ENCODE measurements at regions not wholly inside any gene's neighbourhood (a gene's known extent, or its start where the extent isn't known, plus 50 kb on each side); places are given as distances from the start of the nearest gene placed in this dataset.

DNA sequence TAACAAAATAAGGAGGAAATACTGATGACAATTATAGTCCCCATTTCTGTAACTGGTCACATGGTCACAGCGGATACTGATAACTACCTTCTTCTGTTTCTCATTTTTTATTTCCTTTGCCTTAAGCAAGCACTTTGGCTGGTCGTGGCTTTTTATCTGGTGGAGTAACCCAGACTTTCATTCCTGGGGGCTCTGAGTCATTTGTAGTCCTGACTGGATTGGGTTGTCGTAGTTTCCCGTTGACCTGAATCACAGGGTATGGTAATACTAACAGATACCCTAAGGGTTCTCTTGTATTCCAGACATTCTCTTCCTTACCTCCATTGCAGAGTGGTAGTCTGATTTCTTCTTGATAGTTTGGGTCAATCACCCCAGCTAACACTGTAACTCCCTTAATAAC is 500.3 kb upstream of the ADGRB3 start:
- TF ChIP-seq, protein P1, sequence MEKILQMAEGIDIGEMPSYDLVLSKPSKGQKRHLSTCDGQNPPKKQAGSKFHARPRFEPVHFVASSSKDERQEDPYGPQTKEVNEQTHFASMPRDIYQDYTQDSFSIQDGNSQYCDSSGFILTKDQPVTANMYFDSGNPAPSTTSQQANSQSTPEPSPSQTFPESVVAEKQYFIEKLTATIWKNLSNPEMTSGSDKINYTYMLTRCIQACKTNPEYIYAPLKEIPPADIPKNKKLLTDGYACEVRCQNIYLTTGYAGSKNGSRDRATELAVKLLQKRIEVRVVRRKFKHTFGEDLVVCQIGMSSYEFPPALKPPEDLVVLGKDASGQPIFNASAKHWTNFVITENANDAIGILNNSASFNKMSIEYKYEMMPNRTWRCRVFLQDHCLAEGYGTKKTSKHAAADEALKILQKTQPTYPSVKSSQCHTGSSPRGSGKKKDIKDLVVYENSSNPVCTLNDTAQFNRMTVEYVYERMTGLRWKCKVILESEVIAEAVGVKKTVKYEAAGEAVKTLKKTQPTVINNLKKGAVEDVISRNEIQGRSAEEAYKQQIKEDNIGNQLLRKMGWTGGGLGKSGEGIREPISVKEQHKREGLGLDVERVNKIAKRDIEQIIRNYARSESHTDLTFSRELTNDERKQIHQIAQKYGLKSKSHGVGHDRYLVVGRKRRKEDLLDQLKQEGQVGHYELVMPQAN (IDR thresholded peaks at IDR 0.05; ENCODE audit: borderline replicate concordance), result no peak

DNA sequence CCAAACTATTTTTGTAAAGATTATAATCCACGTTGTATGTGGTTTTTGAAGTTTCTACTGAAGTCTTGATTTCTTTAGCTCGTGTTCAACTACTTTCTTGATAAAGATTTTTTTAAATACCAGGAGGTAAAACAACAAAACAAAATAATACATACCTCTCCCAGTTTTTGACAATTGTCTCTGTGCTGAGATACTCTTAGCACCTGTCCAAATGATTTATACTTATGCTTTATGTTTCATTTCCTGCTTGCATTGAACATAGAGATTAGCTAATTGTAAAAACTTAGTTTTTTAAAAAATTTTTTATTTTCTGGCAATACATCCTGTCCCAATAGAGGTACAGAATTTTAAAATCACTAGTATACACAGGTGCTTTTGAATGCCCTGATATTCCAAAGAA is 506.9 kb upstream of the ADGRB3 start:
- Histone ChIP-seq H3K4me1 (replicated peaks in 1 of 2; ENCODE audit: control insufficient read depth in 2 of 2, insufficient read depth in 2 of 2, low read length in 2 of 2) (no peaks in the 10 kb centered on the region), H2AFZ (ENCODE audit: low read depth, low read length) (peak overlapping the region; percentile 46), H3K27ac (ENCODE audit: extremely low read depth, low read depth, low read length) (no peak overlapping the region), H3K9me3 (replicated peaks; ENCODE audit: control insufficient read depth, insufficient read depth, low read depth, low read length) (no peaks in the 10 kb centered on the region; the same call in none of the 2 replicates), H3K4me2 (ENCODE audit: insufficient read depth, low read length) (no peak overlapping the region), H3K4me3 (no peak overlapping the region), H3K36me3 (ENCODE audit: control insufficient read depth, insufficient read depth, low read length) (no peaks in the 10 kb centered on the region), H4K20me1 (replicated peaks; ENCODE audit: control insufficient read depth, insufficient read depth, low read length) (no peaks in the 10 kb centered on the region), H3K9me1 (ENCODE audit: control insufficient read depth, insufficient read depth, low read length) (no peaks in the 10 kb centered on the region), H3K9ac (ENCODE audit: insufficient read depth in 1 of 2, low read depth in 2 of 2, low read length in 2 of 2) (no peak overlapping the region), H3K79me2 (ENCODE audit: control insufficient read depth, insufficient read depth, low read length) (no peaks in the 10 kb centered on the region), H3K27me3 (ENCODE audit: control insufficient read depth in 2 of 2, insufficient read depth in 2 of 2, low read length in 2 of 2) (no peaks in the 10 kb centered on the region)
- ATAC-seq, result no peak; the same call in 2 of the 3 replicates
- in situ Hi-C loops (cut with MboI), result no loop called here
- DNase-seq (ENCODE audit: extremely low read depth in 1 of 4, low spot score in 3 of 4), result no peak
- intact Hi-C loops (cut with micrococcal nuclease), result no loop called here
- TF ChIP-seq ZBED1 (IDR thresholded peaks at IDR 0.05), result no peak
- TF ChIP-seq, protein P2, sequence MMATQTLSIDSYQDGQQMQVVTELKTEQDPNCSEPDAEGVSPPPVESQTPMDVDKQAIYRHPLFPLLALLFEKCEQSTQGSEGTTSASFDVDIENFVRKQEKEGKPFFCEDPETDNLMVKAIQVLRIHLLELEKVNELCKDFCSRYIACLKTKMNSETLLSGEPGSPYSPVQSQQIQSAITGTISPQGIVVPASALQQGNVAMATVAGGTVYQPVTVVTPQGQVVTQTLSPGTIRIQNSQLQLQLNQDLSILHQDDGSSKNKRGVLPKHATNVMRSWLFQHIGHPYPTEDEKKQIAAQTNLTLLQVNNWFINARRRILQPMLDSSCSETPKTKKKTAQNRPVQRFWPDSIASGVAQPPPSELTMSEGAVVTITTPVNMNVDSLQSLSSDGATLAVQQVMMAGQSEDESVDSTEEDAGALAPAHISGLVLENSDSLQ (IDR thresholded peaks at IDR 0.05), result peak; percentile 72
- TF ChIP-seq MEIS2 (IDR thresholded peaks at IDR 0.05; ENCODE audit: partially characterized antibody), result peak; percentile 69
- TF ChIP-seq, protein P3, sequence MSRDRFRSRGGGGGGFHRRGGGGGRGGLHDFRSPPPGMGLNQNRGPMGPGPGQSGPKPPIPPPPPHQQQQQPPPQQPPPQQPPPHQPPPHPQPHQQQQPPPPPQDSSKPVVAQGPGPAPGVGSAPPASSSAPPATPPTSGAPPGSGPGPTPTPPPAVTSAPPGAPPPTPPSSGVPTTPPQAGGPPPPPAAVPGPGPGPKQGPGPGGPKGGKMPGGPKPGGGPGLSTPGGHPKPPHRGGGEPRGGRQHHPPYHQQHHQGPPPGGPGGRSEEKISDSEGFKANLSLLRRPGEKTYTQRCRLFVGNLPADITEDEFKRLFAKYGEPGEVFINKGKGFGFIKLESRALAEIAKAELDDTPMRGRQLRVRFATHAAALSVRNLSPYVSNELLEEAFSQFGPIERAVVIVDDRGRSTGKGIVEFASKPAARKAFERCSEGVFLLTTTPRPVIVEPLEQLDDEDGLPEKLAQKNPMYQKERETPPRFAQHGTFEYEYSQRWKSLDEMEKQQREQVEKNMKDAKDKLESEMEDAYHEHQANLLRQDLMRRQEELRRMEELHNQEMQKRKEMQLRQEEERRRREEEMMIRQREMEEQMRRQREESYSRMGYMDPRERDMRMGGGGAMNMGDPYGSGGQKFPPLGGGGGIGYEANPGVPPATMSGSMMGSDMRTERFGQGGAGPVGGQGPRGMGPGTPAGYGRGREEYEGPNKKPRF (IDR thresholded peaks at IDR 0.05; ENCODE audit: low read depth, low read length), result no peak
- TF ChIP-seq, protein P4, sequence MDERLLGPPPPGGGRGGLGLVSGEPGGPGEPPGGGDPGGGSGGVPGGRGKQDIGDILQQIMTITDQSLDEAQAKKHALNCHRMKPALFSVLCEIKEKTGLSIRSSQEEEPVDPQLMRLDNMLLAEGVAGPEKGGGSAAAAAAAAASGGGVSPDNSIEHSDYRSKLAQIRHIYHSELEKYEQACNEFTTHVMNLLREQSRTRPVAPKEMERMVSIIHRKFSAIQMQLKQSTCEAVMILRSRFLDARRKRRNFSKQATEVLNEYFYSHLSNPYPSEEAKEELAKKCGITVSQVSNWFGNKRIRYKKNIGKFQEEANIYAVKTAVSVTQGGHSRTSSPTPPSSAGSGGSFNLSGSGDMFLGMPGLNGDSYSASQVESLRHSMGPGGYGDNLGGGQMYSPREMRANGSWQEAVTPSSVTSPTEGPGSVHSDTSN (CRISPR knock-in tag; IDR thresholded peaks at IDR 0.05; ENCODE audit: low read depth), result no peak
- TF ChIP-seq, protein P4 (tag; conservative IDR thresholded peaks at IDR 0.05; ENCODE audit: low read depth), result peak; percentile 42
- TF ChIP-seq RFX5 (IDR thresholded peaks at IDR 0.05; ENCODE audit: low read depth, low read length), result no peak
- CTCF ChIA-PET (ENCODE audit: low intra/inter-chr PET ratio), result no interaction called here
- 23% methylated on average over 2 of the region's 2 CpGs for WGBS (ENCODE audit: insufficient coverage, low coverage, missing lambda C conversion rate)
- FAIRE-seq, result no peak
- POLR2A ChIA-PET, result interaction anchor here (2.5 kb wide), 1 partner anchor 239 kb away, joined by 6 read pairs; no protein-coding TSS in a partner anchor
- BruUV-seq (replicated peaks), result no TSS peak

More for the DNA sequence above, 500.3 kb upstream of the ADGRB3 start:
- WGBS (ENCODE audit: insufficient coverage, low coverage, missing lambda C conversion rate), result 60% methylated on average over 4 of the region's 4 CpGs
- H3K9ac ChIP-seq (ENCODE audit: insufficient read depth in 1 of 2, low read depth in 2 of 2, low read length in 2 of 2), result no peak overlapping the region
- H3K4me3 ChIP-seq, result no peak overlapping the region
- no peaks in the 10 kb centered on the region; the same call in 1 of the 2 replicates for H3K9me3 ChIP-seq (replicated peaks; ENCODE audit: control insufficient read depth, insufficient read depth, low read depth, low read length)
- no peaks in the 10 kb centered on the region for H3K9me1 ChIP-seq (ENCODE audit: control insufficient read depth, insufficient read depth, low read length)
- H3K79me2 ChIP-seq (ENCODE audit: control insufficient read depth, insufficient read depth, low read length), result no peaks in the 10 kb centered on the region
- no TSS peak for BruUV-seq (replicated peaks)
- no peaks in the 10 kb centered on the region for H3K36me3 ChIP-seq (ENCODE audit: control insufficient read depth, insufficient read depth, low read length)
- no peak for FAIRE-seq
- no peaks in the 10 kb centered on the region for H4K20me1 ChIP-seq (replicated peaks; ENCODE audit: control insufficient read depth, insufficient read depth, low read length)
- peak overlapping the region; percentile 20; the same call in 1 of the 2 replicates for H2AFZ ChIP-seq (ENCODE audit: low read depth, low read length)
- no peak for DNase-seq (ENCODE audit: extremely low read depth in 1 of 4, low spot score in 3 of 4)
- no peak for ATAC-seq
- CTCF ChIA-PET (ENCODE audit: low intra/inter-chr PET ratio), result no interaction called here
- H3K4me2 ChIP-seq (ENCODE audit: insufficient read depth, low read length), result no peak overlapping the region
- no peaks in the 10 kb centered on the region for H3K4me1 ChIP-seq (replicated peaks in 1 of 2; ENCODE audit: control insufficient read depth in 2 of 2, insufficient read depth in 2 of 2, low read length in 2 of 2)
- no peak overlapping the region for H3K27ac ChIP-seq (ENCODE audit: extremely low read depth, low read depth, low read length)
- in situ Hi-C loops (cut with MboI), result no loop called here
- intact Hi-C loops (cut with micrococcal nuclease), result no loop called here
- no peaks in the 10 kb centered on the region; a peak in 1 of 5 replicates for H3K27me3 ChIP-seq (ENCODE audit: control insufficient read depth in 2 of 2, insufficient read depth in 2 of 2, low read length in 2 of 2)
- POLR2A ChIA-PET, result no interaction called here

Data from K562 (cell line).